PFSK-1 (cell line): ENCODE measurements at regions not wholly inside any gene's neighbourhood (a gene's known extent, or its start where the extent isn't known, plus 50 kb on each side); places are given as distances from the start of the nearest gene placed in this dataset.

Source experiments
- FOXP2 ChIP-seq: optimal IDR thresholded peaks from 2 replicates; pipeline ENCODE3; 2011; ENCODE audit warnings: borderline replicate concordance, control low read depth, inconsistent platforms; ENCODE audit not compliant: insufficient read depth; ENCODE audit errors: extremely low read length, extremely low read depth
- POLR2AphosphoS5 ChIP-seq: IDR thresholded peaks from 2 replicates; pipeline ENCODE4 v1.6.1; 2012; ENCODE audit warnings: low read depth, mild to moderate bottlenecking, control low read depth, low read length, moderate library complexity
- REST ChIP-seq, 2 experiments: IDR thresholded peaks; 2 replicates each; pipeline versions ENCODE4 v1.6.1 to v1.8.0; 2011 to 2012; ENCODE audit warnings: low read depth in 2 of 2, low read length in 2 of 2, control low read depth in 1 of 2, inconsistent platforms in 1 of 2, mild to moderate bottlenecking in 1 of 2, moderate library complexity in 1 of 2; ENCODE audit not compliant: insufficient read depth in 1 of 2
- SIN3A ChIP-seq: IDR thresholded peaks from 2 replicates; pipeline ENCODE4 v1.6.1; 2012; ENCODE audit warnings: mild to moderate bottlenecking, low read length, moderate library complexity, borderline replicate concordance; ENCODE audit not compliant: insufficient read depth
- TAF1 ChIP-seq: IDR thresholded peaks from 2 replicates; pipeline ENCODE4 v1.6.1; 2012; ENCODE audit warnings: low read length, control low read depth, borderline replicate concordance; ENCODE audit not compliant: insufficient read depth

- TF ChIP-seq FOXP2 (no peak), POLR2AphosphoS5 (no peak), REST (IDR thresholded peaks at IDR 0.05; ENCODE audit: insufficient read depth in 1 of 2, low read depth in 2 of 2, low read length in 2 of 2) (no peak)
Observed at GRCh38 chr13:86174622-86175021, 375.4 kb upstream of the SLITRK6 start.

- TF ChIP-seq TAF1 = no peak
Observed at GRCh38 chr13:86172961-86173360, 373.7 kb upstream of the SLITRK6 start.

GRCh38 chr13:86161257-86161656 lies 362.0 kb upstream of the SLITRK6 start:
- TF ChIP-seq SIN3A (no peak), POLR2AphosphoS5 (no peak), REST (IDR thresholded peaks at IDR 0.05; ENCODE audit: insufficient read depth in 1 of 2, low read depth in 2 of 2, low read length in 2 of 2) (no peak), FOXP2 (no peak), TAF1 (no peak)

- TF ChIP-seq FOXP2 (no peak), TAF1 (no peak), REST (IDR thresholded peaks at IDR 0.05; ENCODE audit: insufficient read depth in 1 of 2, low read depth in 2 of 2, low read length in 2 of 2) (no peak), POLR2AphosphoS5 (no peak), SIN3A (no peak)
Observed at GRCh38 chr13:86155756-86156155, 356.5 kb upstream of the SLITRK6 start.

- no peak for TF ChIP-seq POLR2AphosphoS5
- TF ChIP-seq TAF1 = no peak
- no peak for TF ChIP-seq SIN3A
- no peak for TF ChIP-seq REST (IDR thresholded peaks at IDR 0.05; ENCODE audit: insufficient read depth in 1 of 2, low read depth in 2 of 2, low read length in 2 of 2)
- TF ChIP-seq FOXP2 = no peak
Observed at GRCh38 chr13:86142080-86142479, 342.9 kb upstream of the SLITRK6 start.
